ENCODE measurements at regions not wholly inside any gene's neighbourhood (a gene's known extent, or its start where the extent isn't known, plus 50 kb on each side); places are given as distances from the start of the nearest gene placed in this dataset.

GRCh38 chr12:19945559-19946435 lies 422.5 kb upstream of the PDE3A start:
- no peak overlapping the region for H3K9ac ChIP-seq (ENCODE audit: insufficient read depth, low read length, poor library complexity, severe bottlenecking)
- H3K4me3 Mint-ChIP-seq: no peak overlapping the region

GRCh38 chr12:19946550-19946949 lies 421.8 kb upstream of the PDE3A start:
- Histone ChIP-seq H3K4me2 (replicated peaks; ENCODE audit: extremely low read depth, low read length, poor library complexity, severe bottlenecking) (no peak overlapping the region), H3K9ac (ENCODE audit: insufficient read depth, low read length, poor library complexity, severe bottlenecking) (no peak overlapping the region), H3K4me1 (ENCODE audit: control insufficient read depth in 1 of 2, insufficient read depth in 2 of 2, low read length in 2 of 2) (no peaks in the 10 kb centered on the region), H3K36me3 (replicated peaks in 1 of 2; ENCODE audit: control insufficient read depth in 1 of 2, insufficient read depth in 2 of 2, low read length in 2 of 2) (no peaks in the 10 kb centered on the region), H3K4me3 (replicated peaks in 1 of 3; ENCODE audit: low read depth in 2 of 3, low read length in 3 of 3) (no peak overlapping the region), H2AFZ (ENCODE audit: insufficient read depth, low read depth, low read length, poor library complexity, severe bottlenecking) (no peak overlapping the region), H3K9me3 (replicated peaks in 1 of 2; ENCODE audit: control insufficient read depth in 1 of 2, insufficient read depth in 1 of 2, low read length in 2 of 2) (peaks cover 0 to 3% of the 10 kb centered on the region in 2 donors), H3K27me3 (ENCODE audit: control insufficient read depth in 2 of 2, insufficient read depth in 2 of 2, low read length in 2 of 2) (no peaks in the 10 kb centered on the region), H3K27ac (ENCODE audit: low read depth in 1 of 2, low read length in 2 of 2) (no peak overlapping the region), H3K79me2 (ENCODE audit: insufficient read depth, low read length) (no peaks in the 10 kb centered on the region), H4K20me1 (ENCODE audit: insufficient read depth, low read length) (no peaks in the 10 kb centered on the region)
- Mint-ChIP-seq H3K36me3 (no peaks in the 10 kb centered on the region), H3K27me3 (ENCODE audit: low read depth in 3 of 3) (no peaks in the 10 kb centered on the region), H3K4me3 (no peak overlapping the region), H3K27ac (no peak overlapping the region), H3K4me1 (no peaks in the 10 kb centered on the region), H3K9me3 (peaks cover 0 to 7% (median 2%) of the 10 kb centered on the region in 7 donors)
- no CpG with 5 or more reads among the region's 5 CpGs for WGBS (ENCODE audit: insufficient coverage)
- DNase-seq: no peak
- TF ChIP-seq CTCF (IDR thresholded peaks at IDR 0.05): no peak
- intact Hi-C loops (cut with micrococcal nuclease): no loop called here

More at GRCh38 chr12:19945559-19946435, 422.5 kb upstream of the PDE3A start:
- peaks cover 0 to 3% of the 10 kb centered on the region in 2 donors for H3K9me3 ChIP-seq (replicated peaks in 1 of 2; ENCODE audit: control insufficient read depth in 1 of 2, insufficient read depth in 1 of 2, low read length in 2 of 2)
- TF ChIP-seq CTCF (IDR thresholded peaks at IDR 0.05): no peak
- H3K36me3 ChIP-seq (replicated peaks in 1 of 2; ENCODE audit: control insufficient read depth in 1 of 2, insufficient read depth in 2 of 2, low read length in 2 of 2): no peaks in the 10 kb centered on the region
- Mint-ChIP-seq H3K36me3 (no peaks in the 10 kb centered on the region), H3K9me3 (peaks cover 0 to 8% (median 3%) of the 10 kb centered on the region in 7 donors), H3K27ac (no peak overlapping the region), H3K4me1 (no peaks in the 10 kb centered on the region), H3K27me3 (ENCODE audit: low read depth in 3 of 3) (no peaks in the 10 kb centered on the region)
- no peaks in the 10 kb centered on the region for H4K20me1 ChIP-seq (ENCODE audit: insufficient read depth, low read length)
- H3K79me2 ChIP-seq (ENCODE audit: insufficient read depth, low read length): no peaks in the 10 kb centered on the region
- no peak overlapping the region for H3K4me3 ChIP-seq (replicated peaks in 1 of 3; ENCODE audit: low read depth in 2 of 3, low read length in 3 of 3)
- WGBS (ENCODE audit: insufficient coverage): 100% methylated on average over 1 of the region's 5 CpGs
- intact Hi-C loops (cut with micrococcal nuclease): no loop called here
- no peaks in the 10 kb centered on the region for H3K27me3 ChIP-seq (ENCODE audit: control insufficient read depth in 2 of 2, insufficient read depth in 2 of 2, low read length in 2 of 2)
- no peaks in the 10 kb centered on the region for H3K4me1 ChIP-seq (ENCODE audit: control insufficient read depth in 1 of 2, insufficient read depth in 2 of 2, low read length in 2 of 2)
- H2AFZ ChIP-seq (ENCODE audit: insufficient read depth, low read depth, low read length, poor library complexity, severe bottlenecking): no peak overlapping the region
- DNase-seq: no peak
- H3K4me2 ChIP-seq (replicated peaks; ENCODE audit: extremely low read depth, low read length, poor library complexity, severe bottlenecking): no peak overlapping the region
- H3K27ac ChIP-seq (ENCODE audit: low read depth in 1 of 2, low read length in 2 of 2): no peak overlapping the region
